GM19463 (cell line): ENCODE measurements at regions not wholly inside any gene's neighbourhood (a gene's known extent, or its start where the extent isn't known, plus 50 kb on each side); places are given as distances from the start of the nearest gene placed in this dataset.
"Not testable (repeated sequence)": the region's sequence is repeated elsewhere in the genome, so short reads cannot be mapped to it uniquely, and the experiment has no call there.

Source experiments
- ATAC-seq: cut with Tn5 transposase; IDR thresholded peaks from one replicate; pipeline ENCODE4 v1.9.1; 2021; ENCODE audit warnings: mild to moderate bottlenecking, moderate library complexity; ENCODE audit not compliant: unreplicated experiment

- ATAC-seq = no peak
Measured at GRCh38 chr12:74595696-74596095, 58.1 kb downstream of the ATXN7L3B start.

GRCh38 chr12:74598819-74599218 lies 61.2 kb downstream of the ATXN7L3B start:
- ATAC-seq = no peak

DNA sequence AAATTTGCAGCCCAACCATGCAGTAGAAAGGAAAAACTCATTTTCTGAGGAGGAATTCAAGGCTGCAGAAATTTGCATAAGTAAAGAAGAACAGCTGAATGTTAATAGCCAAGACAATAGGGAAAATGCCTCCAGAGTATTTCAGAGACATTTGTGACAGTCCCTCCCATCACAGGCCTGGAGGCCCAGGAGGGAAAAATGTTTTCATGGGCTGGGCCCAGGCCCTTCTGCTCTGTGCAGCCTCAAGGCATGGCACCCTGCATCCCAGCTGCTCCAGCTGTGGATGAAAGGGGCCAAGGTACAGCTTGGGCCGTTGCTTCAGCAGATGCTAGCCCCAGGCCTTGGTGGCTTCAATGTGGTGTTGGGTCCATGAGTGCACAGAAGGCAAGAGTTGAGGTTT lies 62.3 kb downstream of the ATXN7L3B start:
- ATAC-seq = no peak

DNA sequence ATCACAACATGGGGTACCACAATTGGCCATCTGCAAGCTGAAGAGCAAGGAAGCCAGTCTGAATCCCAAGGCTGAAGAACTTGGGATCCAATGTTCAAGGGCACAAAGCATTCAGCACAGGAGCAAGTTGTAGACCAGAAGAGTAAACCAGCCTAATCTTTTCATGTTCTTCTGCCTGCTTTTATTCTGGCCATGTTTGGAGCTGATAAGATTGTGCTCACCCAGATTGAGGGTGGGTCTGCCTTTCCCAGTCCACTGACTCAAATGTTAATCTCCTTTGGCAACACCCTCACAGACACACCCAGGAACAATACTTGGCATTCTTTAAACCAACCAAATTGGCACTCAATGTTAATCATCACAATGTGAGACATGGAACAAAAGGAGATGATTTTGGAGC lies 63.2 kb downstream of the ATXN7L3B start:
- not testable (repeated sequence) for ATAC-seq

GRCh38 chr12:74602881-74603672 lies 65.4 kb downstream of the ATXN7L3B start:
- no peak for ATAC-seq

- ATAC-seq = no peak
Measured at GRCh38 chr12:74608231-74608775, 70.7 kb downstream of the ATXN7L3B start.

DNA sequence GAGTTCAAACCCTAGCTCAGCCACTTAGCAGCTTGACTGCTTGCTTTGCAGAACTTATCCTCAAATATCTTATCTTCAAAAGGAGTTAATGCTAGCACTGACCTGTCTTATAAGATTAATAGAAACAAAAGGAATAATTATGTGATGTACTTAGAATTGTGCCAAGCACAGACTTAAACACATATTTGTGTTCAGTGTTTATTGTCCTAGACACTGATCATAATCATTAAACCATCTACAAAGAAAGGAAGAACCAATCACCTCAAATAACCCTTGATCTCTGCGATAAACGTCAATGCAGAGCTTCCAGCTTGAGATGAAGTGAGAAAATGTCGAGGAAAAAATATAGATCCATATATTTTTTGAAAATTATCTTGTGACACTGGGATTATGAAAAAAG lies 73.1 kb downstream of the ATXN7L3B start:
- ATAC-seq = no peak

GRCh38 chr12:74614426-74614825 lies 76.8 kb downstream of the ATXN7L3B start:
- ATAC-seq = no peak

GRCh38 chr12:74619084-74619483 lies 81.4 kb downstream of the ATXN7L3B start:
- ATAC-seq = no peak

DNA sequence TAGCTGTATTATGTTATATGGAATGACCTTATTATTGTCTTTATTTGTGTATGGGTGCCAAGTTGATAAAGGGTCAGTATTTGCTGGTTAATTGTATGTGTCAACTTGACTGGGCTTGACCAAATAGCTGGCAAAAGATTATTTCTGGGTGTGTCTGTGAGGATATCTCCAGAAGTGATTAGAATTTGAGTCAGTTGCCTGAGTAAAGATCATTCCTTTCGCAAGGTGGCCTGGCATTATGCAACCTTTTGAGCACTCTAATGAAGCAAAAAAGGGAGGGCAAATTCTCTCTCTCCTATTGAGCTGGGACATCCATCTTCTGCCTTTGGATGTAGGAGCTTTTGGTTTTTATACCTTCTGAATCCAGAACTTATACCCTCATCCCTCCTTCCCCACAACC lies 82.2 kb downstream of the ATXN7L3B start:
- ATAC-seq = no peak

DNA sequence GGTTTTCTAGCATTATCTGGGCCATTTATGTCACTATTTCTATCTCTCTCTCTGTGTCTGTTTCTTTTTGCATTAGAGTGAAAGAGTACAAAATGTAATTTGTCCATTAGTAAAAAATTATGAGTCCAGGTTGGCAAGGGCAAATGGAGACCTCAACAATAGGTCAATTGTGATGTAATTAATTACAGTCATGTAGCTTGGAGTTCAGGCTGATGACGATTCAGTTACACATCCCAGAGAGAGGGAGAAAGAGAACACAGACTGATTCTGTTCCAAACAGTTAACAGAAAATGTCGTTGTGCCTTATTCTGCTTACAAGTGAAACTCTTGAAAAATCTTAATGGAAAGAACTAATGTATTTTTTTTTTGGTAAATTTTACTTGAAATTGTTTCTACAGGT lies 83.3 kb downstream of the ATXN7L3B start:
- no peak for ATAC-seq

- no peak for ATAC-seq
Measured at GRCh38 chr12:74624201-74624600, 86.6 kb downstream of the ATXN7L3B start.

DNA sequence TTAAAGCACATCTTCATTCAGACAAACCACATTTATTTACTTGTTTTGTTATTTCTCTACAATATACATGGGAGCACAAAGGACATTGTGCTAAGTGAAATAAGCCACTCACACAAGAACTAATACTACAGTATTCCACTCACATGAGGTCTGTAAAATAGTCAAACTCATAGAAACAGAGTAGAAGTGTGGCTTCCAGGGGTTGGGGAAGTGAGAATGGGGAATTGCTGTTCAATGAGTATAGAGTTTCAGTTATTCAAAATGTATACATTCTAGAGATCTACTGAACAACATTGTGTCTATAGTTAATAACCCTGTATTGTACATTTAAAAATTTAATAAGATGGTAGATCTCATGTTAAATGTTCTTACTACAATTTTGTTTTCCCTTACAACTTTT lies 88.8 kb downstream of the ATXN7L3B start:
- ATAC-seq = no peak

GRCh38 chr12:74641262-74641661 lies 103.6 kb downstream of the ATXN7L3B start:
- no peak for ATAC-seq

- no peak for ATAC-seq
Measured at GRCh38 chr12:74641694-74642093, 104.1 kb downstream of the ATXN7L3B start.

DNA sequence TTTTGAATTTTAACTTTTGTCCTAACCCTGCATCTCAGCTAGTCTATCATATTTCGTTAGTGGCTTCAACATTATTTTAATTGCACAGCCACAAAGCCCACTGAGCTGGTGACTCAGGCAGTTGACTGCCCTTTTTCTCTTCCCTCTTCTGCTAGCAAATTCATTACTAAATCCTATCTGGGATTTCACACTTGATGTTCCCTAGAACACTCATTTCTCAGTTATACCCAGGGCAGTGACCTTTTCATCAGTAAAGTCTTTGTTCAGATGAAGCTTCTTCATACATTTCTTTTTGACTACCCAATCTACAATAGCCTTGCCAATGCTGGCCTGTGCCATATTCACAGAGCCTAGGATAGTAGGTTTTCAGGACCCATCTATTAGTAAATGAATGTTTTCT lies 107.0 kb downstream of the ATXN7L3B start:
- no peak for ATAC-seq

- no peak for ATAC-seq
Measured at GRCh38 chr12:74646831-74647230, 109.2 kb downstream of the ATXN7L3B start.

DNA sequence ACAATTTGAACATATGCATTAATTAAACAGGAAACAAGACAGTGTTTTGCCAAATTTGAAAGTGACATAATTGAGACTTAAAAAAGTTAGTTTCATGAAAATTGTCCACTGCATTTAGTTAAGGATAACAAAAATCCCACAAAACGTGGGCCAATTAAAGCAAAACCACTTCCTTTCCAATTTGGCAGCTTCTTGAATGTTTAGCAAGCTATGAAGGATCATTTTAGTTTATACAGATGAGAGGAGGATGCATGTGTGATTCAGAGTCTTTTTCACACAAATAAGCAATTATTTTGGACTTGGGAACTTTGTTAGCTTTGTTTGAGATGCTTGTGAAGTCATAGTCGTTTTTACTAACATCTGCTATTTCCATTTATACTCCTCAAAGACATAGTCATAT lies 109.6 kb downstream of the ATXN7L3B start:
- ATAC-seq = no peak

- ATAC-seq = no peak
Measured at GRCh38 chr12:74656251-74656650, 118.6 kb downstream of the ATXN7L3B start.

GRCh38 chr12:74660442-74660841 lies 122.8 kb downstream of the ATXN7L3B start:
- no peak for ATAC-seq

DNA sequence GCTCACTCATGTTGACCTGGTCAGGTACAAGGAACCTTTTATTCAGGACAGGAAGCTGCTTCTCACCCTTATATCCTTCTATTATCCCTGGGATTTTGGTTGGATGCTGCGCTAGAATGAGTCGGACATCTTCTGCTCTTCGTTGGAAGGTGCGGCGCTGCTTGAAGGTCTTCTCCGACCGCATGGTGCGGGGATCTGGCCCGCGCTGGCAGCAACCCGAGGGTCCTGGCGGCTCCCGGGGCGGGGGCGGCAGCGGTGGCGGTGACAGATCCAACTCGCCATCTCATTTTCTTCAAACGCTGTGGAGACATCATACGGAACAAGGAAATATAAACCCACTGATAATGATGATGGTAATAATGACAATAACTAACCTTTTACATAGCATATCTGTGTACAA lies 126.3 kb downstream of the ATXN7L3B start:
- ATAC-seq = no peak

DNA sequence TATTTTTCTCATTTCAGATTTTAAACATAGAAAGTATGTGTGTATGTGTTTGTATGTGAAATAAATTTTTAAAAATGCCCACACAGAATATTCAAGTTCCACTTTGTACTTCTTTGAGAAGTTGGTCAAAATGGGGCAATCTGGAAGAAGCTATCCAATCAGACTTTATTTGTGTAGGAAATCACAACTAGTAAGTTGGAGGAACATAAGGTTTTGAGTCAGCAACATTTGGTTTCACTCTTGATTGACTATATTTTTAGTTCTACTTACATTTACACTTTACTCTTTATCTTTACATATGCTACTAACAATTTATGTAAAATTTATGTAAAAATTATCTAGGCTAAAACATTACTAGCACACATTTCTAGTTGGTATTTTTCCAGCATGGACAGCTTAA lies 128.1 kb downstream of the ATXN7L3B start:
- no peak for ATAC-seq

- no peak for ATAC-seq
Measured at GRCh38 chr12:74671421-74671820, 133.8 kb downstream of the ATXN7L3B start.
